WERI-Rb-1 (cell line): ENCODE measurements at regions not wholly inside any gene's neighbourhood (a gene's known extent, or its start where the extent isn't known, plus 50 kb on each side); places are given as distances from the start of the nearest gene placed in this dataset.

Experiments used
- DNase-seq: peaks from one replicate; pipeline ENCODE4 v3.0.0-alpha.2; 2020
- H3K27ac ChIP-seq: fragments of 250-450 bp; sonication (Bioruptor Pico); 2 replicates; pipeline ENCODE4 v1.5.1; 2020; ENCODE audit warnings: mild to moderate bottlenecking, moderate library complexity
- H3K27me3 ChIP-seq: fragments of 250-450 bp; sonication (Bioruptor Pico); 2 replicates; pipeline ENCODE4 v1.5.1; 2021; ENCODE audit warnings: mild to moderate bottlenecking, low read depth, moderate library complexity; ENCODE audit not compliant: insufficient read depth, severe bottlenecking
- H3K36me3 ChIP-seq: fragments of 250-450 bp; sonication (Bioruptor Pico); 2 replicates; pipeline ENCODE4 v1.5.1; 2020; ENCODE audit warnings: mild to moderate bottlenecking, moderate library complexity
- H3K4me3 ChIP-seq: 2 replicates; pipeline ENCODE4 v1.5.1; 2011; ENCODE audit warnings: low read depth, mild to moderate bottlenecking, control low read depth, low read length
- H3K9me3 ChIP-seq: fragments of 250-450 bp; sonication (Bioruptor Pico); 2 replicates; pipeline ENCODE4 v1.5.1; 2021; ENCODE audit warnings: mild to moderate bottlenecking, moderate library complexity; ENCODE audit not compliant: severe bottlenecking
- CTCF ChIP-seq: IDR thresholded peaks from 2 replicates; pipeline ENCODE4 v1.5.1; 2011; ENCODE audit warnings: low read depth, mild to moderate bottlenecking, control low read depth, inconsistent platforms, low read length

GRCh38 chr2:117700471-117700870, 114.0 kb upstream of the DDX18 start:
- Histone ChIP-seq H3K27me3 (peaks cover 79% of the 10 kb centered on the region), H3K36me3 (no peaks in the 10 kb centered on the region), H3K9me3 (peaks cover 3% of the 10 kb centered on the region), H3K4me3 (no peak overlapping the region), H3K27ac (no peak overlapping the region)
- DNase-seq: no peak
- TF ChIP-seq CTCF: no peak

- Histone ChIP-seq H3K4me3 (no peak overlapping the region), H3K27me3 (peaks cover 79% of the 10 kb centered on the region), H3K36me3 (no peaks in the 10 kb centered on the region), H3K27ac (no peak overlapping the region), H3K9me3 (peaks cover 3% of the 10 kb centered on the region)
- DNase-seq: no peak
- no peak for TF ChIP-seq CTCF
These were observed 113.1 kb upstream of the DDX18 start for GRCh38 chr2:117701365-117701764.

GRCh38 chr2:117702098-117702497, 112.4 kb upstream of the DDX18 start:
- no peak overlapping the region for H3K27ac ChIP-seq
- peaks cover 3% of the 10 kb centered on the region for H3K9me3 ChIP-seq
- no peak for TF ChIP-seq CTCF
- H3K27me3 ChIP-seq: peaks cover 86% of the 10 kb centered on the region
- H3K4me3 ChIP-seq: no peak overlapping the region
- H3K36me3 ChIP-seq: no peaks in the 10 kb centered on the region
- DNase-seq: no peak

- H3K27me3 ChIP-seq: peaks cover 88% of the 10 kb centered on the region
- H3K4me3 ChIP-seq: no peak overlapping the region
- no peak overlapping the region for H3K27ac ChIP-seq
- TF ChIP-seq CTCF: no peak
- DNase-seq: no peak
- no peaks in the 10 kb centered on the region for H3K36me3 ChIP-seq
- H3K9me3 ChIP-seq: peaks cover 3% of the 10 kb centered on the region
These were observed 110.6 kb upstream of the DDX18 start for GRCh38 chr2:117703858-117704257.

- Histone ChIP-seq H3K9me3 (peaks cover 3% of the 10 kb centered on the region), H3K4me3 (no peak overlapping the region), H3K36me3 (no peaks in the 10 kb centered on the region), H3K27ac (no peak overlapping the region), H3K27me3 (peaks cover 85% of the 10 kb centered on the region)
- no peak for TF ChIP-seq CTCF
- no peak for DNase-seq
These were observed 109.7 kb upstream of the DDX18 start for GRCh38 chr2:117704818-117705217.

GRCh38 chr2:117707874-117708273, 106.6 kb upstream of the DDX18 start:
- H3K27ac ChIP-seq: no peak overlapping the region
- H3K9me3 ChIP-seq: peaks cover 3% of the 10 kb centered on the region
- TF ChIP-seq CTCF: no peak
- no peak for DNase-seq
- no peaks in the 10 kb centered on the region for H3K36me3 ChIP-seq
- no peak overlapping the region for H3K4me3 ChIP-seq
- H3K27me3 ChIP-seq: peaks cover 80% of the 10 kb centered on the region
